ENCODE measurements at regions not wholly inside any gene's neighbourhood (a gene's known extent, or its start where the extent isn't known, plus 50 kb on each side); places are given as distances from the start of the nearest gene placed in this dataset.

DNA sequence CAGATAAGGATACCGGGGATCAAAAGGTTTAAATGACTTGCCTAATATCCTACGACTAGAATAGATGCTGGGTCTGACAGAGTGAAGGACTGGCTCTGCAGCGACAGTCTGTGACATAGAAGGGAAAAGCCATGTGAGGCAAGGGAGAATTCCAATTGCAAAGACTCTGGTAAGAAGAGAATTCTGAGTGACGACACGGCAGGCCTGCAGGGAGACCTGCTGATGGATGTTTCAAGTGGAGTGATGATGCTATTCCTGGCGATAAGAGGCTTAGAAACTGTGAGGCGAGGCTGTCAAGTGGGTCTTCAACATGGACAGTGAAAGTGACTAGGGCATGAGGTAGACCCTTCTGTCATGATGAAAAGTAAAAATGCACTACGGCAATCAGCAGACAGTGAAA is 176.6 kb upstream of the PBX1 start:
- no peak overlapping the region for H3K27ac ChIP-seq (replicated peaks)
- no peak overlapping the region for H3K4me3 ChIP-seq (replicated peaks; ENCODE audit: insufficient read depth, low read length)
- no peak for DNase-seq (ENCODE audit: low read depth in 1 of 2, low spot score in 1 of 2)
- TF ChIP-seq, protein P1, sequence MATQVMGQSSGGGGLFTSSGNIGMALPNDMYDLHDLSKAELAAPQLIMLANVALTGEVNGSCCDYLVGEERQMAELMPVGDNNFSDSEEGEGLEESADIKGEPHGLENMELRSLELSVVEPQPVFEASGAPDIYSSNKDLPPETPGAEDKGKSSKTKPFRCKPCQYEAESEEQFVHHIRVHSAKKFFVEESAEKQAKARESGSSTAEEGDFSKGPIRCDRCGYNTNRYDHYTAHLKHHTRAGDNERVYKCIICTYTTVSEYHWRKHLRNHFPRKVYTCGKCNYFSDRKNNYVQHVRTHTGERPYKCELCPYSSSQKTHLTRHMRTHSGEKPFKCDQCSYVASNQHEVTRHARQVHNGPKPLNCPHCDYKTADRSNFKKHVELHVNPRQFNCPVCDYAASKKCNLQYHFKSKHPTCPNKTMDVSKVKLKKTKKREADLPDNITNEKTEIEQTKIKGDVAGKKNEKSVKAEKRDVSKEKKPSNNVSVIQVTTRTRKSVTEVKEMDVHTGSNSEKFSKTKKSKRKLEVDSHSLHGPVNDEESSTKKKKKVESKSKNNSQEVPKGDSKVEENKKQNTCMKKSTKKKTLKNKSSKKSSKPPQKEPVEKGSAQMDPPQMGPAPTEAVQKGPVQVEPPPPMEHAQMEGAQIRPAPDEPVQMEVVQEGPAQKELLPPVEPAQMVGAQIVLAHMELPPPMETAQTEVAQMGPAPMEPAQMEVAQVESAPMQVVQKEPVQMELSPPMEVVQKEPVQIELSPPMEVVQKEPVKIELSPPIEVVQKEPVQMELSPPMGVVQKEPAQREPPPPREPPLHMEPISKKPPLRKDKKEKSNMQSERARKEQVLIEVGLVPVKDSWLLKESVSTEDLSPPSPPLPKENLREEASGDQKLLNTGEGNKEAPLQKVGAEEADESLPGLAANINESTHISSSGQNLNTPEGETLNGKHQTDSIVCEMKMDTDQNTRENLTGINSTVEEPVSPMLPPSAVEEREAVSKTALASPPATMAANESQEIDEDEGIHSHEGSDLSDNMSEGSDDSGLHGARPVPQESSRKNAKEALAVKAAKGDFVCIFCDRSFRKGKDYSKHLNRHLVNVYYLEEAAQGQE (IDR thresholded peaks at IDR 0.05; ENCODE audit: insufficient replicate concordance, low read depth), result no peak
- TF ChIP-seq GABPA (IDR thresholded peaks at IDR 0.05; ENCODE audit: low read depth) (no peak), CTCF (IDR thresholded peaks at IDR 0.05; ENCODE audit: insufficient read depth, low read length) (no peak), POLR2AphosphoS5 (IDR thresholded peaks at IDR 0.05; ENCODE audit: low read depth) (no peak), SPI1 (IDR thresholded peaks at IDR 0.05; ENCODE audit: borderline replicate concordance, low read depth) (no peak)
- no peaks in the 10 kb centered on the region for H3K27me3 ChIP-seq (ENCODE audit: insufficient read depth, poor library complexity, severe bottlenecking)

DNA sequence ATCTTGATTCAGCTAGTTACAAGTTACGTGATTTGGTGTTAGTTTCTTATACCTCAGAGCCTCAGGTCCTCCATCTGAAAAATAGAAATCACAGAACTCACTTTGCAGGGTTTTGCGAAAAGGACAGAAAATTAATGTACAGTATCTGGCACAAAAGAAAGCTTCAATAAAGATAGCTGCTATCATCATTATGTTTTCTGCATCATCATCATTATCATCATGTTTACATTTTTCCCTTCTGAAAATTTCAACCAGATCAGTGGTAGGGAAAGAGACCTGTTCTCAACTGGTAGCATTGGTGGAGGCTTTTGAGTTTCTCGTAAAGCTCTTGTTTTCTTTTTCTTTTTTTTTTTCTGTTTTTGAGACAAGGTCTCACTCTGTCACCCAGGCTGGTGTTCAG is 174.7 kb upstream of the PBX1 start:
- TF ChIP-seq SPI1 (IDR thresholded peaks at IDR 0.05; ENCODE audit: borderline replicate concordance, low read depth) (no peak), GABPA (IDR thresholded peaks at IDR 0.05; ENCODE audit: low read depth) (no peak), CTCF (IDR thresholded peaks at IDR 0.05; ENCODE audit: insufficient read depth, low read length) (no peak), POLR2AphosphoS5 (IDR thresholded peaks at IDR 0.05; ENCODE audit: low read depth) (no peak)
- TF ChIP-seq, protein P1 (IDR thresholded peaks at IDR 0.05; ENCODE audit: insufficient replicate concordance, low read depth), result no peak
- Histone ChIP-seq H3K27me3 (ENCODE audit: insufficient read depth, poor library complexity, severe bottlenecking) (no peaks in the 10 kb centered on the region), H3K27ac (replicated peaks) (no peak overlapping the region), H3K4me3 (replicated peaks; ENCODE audit: insufficient read depth, low read length) (no peak overlapping the region)
- no peak for DNase-seq (ENCODE audit: low read depth in 1 of 2, low spot score in 1 of 2)

DNA sequence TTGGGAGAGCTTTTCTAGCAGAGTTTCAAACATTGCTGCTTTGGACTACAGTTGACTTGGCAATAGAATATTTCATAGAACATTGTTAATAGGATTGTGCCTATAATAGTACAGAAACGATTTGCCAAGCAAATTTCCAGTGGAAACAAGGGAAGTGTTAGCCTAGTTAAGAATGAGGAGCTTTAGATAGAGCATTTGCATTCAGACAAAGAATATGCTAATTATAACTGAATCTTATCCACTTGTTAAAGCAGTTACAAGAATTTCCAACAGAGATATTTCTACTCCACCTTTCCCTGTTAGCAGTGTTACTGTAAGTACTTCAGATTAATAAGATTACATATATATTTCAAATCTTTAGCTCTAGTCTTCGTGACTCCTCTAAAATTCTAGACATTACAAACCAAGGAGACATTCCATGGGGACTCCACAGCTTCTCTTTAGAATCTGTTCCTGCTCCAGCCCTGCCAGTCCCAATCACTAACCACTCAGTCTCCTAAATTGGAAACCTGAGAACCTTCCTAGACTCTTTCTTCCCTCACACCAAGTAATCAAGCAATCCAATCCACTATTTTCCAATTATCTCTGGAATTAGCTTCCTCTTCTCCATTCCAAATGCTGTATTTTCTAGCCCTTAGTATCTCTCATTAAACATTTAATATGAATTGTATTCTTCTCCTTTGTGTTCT is 141.8 kb upstream of the PBX1 start:
- H3K27me3 ChIP-seq (ENCODE audit: insufficient read depth, poor library complexity, severe bottlenecking), result no peaks in the 10 kb centered on the region
- DNase-seq (ENCODE audit: low read depth in 1 of 2, low spot score in 1 of 2), result no peak
- TF ChIP-seq GABPA (IDR thresholded peaks at IDR 0.05; ENCODE audit: low read depth), result no peak
- no peak for TF ChIP-seq SPI1 (IDR thresholded peaks at IDR 0.05; ENCODE audit: borderline replicate concordance, low read depth)
- TF ChIP-seq CTCF (IDR thresholded peaks at IDR 0.05; ENCODE audit: insufficient read depth, low read length), result no peak
- TF ChIP-seq POLR2AphosphoS5 (IDR thresholded peaks at IDR 0.05; ENCODE audit: low read depth), result no peak
- TF ChIP-seq, protein P1 (IDR thresholded peaks at IDR 0.05; ENCODE audit: insufficient replicate concordance, low read depth), result no peak
- H3K27ac ChIP-seq (replicated peaks), result no peak overlapping the region
- H3K4me3 ChIP-seq (replicated peaks; ENCODE audit: insufficient read depth, low read length), result no peak overlapping the region

Measured in HL-60 (cell line).